HepG2 (cell line): ENCODE measurements at regions not wholly inside any gene's neighbourhood (a gene's known extent, or its start where the extent isn't known, plus 50 kb on each side); places are given as distances from the start of the nearest gene placed in this dataset.

ENCODE experiments used
- ATAC-seq: fragments of 200-7000 bp; cut with Tn5 transposase; 3 replicates; pipeline ENCODE4 v1.9.1; 2020; ENCODE audit warnings: mild to moderate bottlenecking, moderate library complexity
- BruUV-seq: library from RNA; stranded (reverse); fragments of 400-500 nt; replicated peaks from 2 replicates; lab custom pipeline; 2021; lab: Mats Ljungman, UMichigan
- CTCF ChIA-PET: fragments of 300-600 bp; formaldehyde crosslinking; extraction: SDS; loops from one replicate; lab custom pipeline; 2021; ENCODE audit warnings: low total read pairs, inconsistent platforms, low intra/inter-chr PET ratio; lab: Yijun Ruan, JAX
- POLR2A ChIA-PET: fragments of 350-600 bp; sonication (Branson Sonifier 250); formaldehyde crosslinking; loops from one replicate; lab custom pipeline; 2020; ENCODE audit warnings: antibody characterized with exemption, inconsistent platforms; lab: Yijun Ruan, JAX
- DNase-seq: peaks from one replicate; pipeline ENCODE4 v3.0.0-alpha.2; 2015; ENCODE audit warnings: low spot score
- FAIRE-seq: peaks from 3 replicates; lab custom pipeline; 2011; peaks lifted over from hg19 to GRCh38; lab: Jason Lieb, UNC
- H2AFZ ChIP-seq: one replicate; pipeline ENCODE4 v1.6.1; 2011; ENCODE audit warnings: low read length, inconsistent platforms
- H3K27ac ChIP-seq: fragments of 300-600 bp; 3 replicates; pipeline ENCODE4 v1.8.0; 2011; ENCODE audit warnings: mixed run types, mild to moderate bottlenecking, mixed read lengths, low read length, inconsistent platforms; ENCODE audit not compliant: insufficient read depth; ENCODE audit errors: extremely low read length
- H3K27me3 ChIP-seq, 2 experiments: fragments of 200-600 bp in 1 of 2; 2 replicates in 1 of 2; 3 replicates in 1 of 2; pipeline versions ENCODE4 v1.6.0 to v1.8.0; 2011; ENCODE audit warnings: low read length in 2 of 2, mild to moderate bottlenecking in 2 of 2, moderate library complexity in 2 of 2, inconsistent platforms in 1 of 2; ENCODE audit not compliant: insufficient read depth in 2 of 2, control insufficient read depth in 1 of 2
- H3K36me3 ChIP-seq, 2 experiments: fragments of 200-600 bp in 1 of 2; replicated peaks in 1 of 2; 2 replicates in 1 of 2; 3 replicates in 1 of 2; pipeline versions ENCODE4 v1.5.1 to v1.8.0; 2011; ENCODE audit warnings: low read length in 2 of 2, inconsistent platforms in 1 of 2; ENCODE audit not compliant: insufficient read depth in 2 of 2, control insufficient read depth in 1 of 2
- H3K4me1 ChIP-seq: 2 replicates; pipeline ENCODE4 v1.5.1; 2012; ENCODE audit warnings: low read length, inconsistent platforms; ENCODE audit not compliant: insufficient read depth
- H3K4me2 ChIP-seq: 2 replicates; pipeline ENCODE4 v1.6.0; 2011; ENCODE audit warnings: low read depth, low read length, inconsistent platforms
- H3K4me3 ChIP-seq, 3 experiments: fragments of 200-600 bp in 1 of 3; sonication (generic), shearing (Covaris generic) in 1 of 3; replicated peaks in 1 of 3; 2 replicates each; pipeline ENCODE4 v1.5.1; 2011 to 2016; ENCODE audit warnings: low read length in 3 of 3, inconsistent platforms in 2 of 3, low read depth in 2 of 3, mild to moderate bottlenecking in 2 of 3, control low read depth in 1 of 3, mixed read lengths in 1 of 3; ENCODE audit not compliant: insufficient read depth in 1 of 3
- H3K79me2 ChIP-seq: one replicate; pipeline ENCODE4 v1.6.1; 2011; ENCODE audit warnings: low read length, inconsistent platforms; ENCODE audit not compliant: insufficient read depth
- H3K9ac ChIP-seq: 2 replicates; pipeline ENCODE4 v1.6.0; 2011; ENCODE audit warnings: mild to moderate bottlenecking, low read depth, low read length, inconsistent platforms; ENCODE audit not compliant: insufficient read depth
- H3K9me3 ChIP-seq: 2 replicates; pipeline ENCODE4 v1.5.1; 2012; ENCODE audit warnings: mild to moderate bottlenecking, low read length
- H4K20me1 ChIP-seq: 2 replicates; pipeline ENCODE4 v1.6.0; 2011; ENCODE audit warnings: inconsistent platforms, mild to moderate bottlenecking, low read length, moderate library complexity; ENCODE audit not compliant: insufficient read depth
- ATRX ChIP-seq: sonication (generic); formaldehyde crosslinking; IDR thresholded peaks from 2 replicates; pipeline ENCODE4 v1.4.0; 2020; ENCODE audit warnings: missing genetic modification reagents, borderline replicate concordance
- BCL6 ChIP-seq: IDR thresholded peaks from 2 replicates; pipeline ENCODE4 v1.6.1; 2016; ENCODE audit warnings: missing genetic modification reagents, missing compliant biosample characterization
- CC2D1A ChIP-seq: sonication (generic); formaldehyde crosslinking; IDR thresholded peaks from 2 replicates; pipeline ENCODE4 v1.8.1; 2023; ENCODE audit warnings: mild to moderate bottlenecking, missing genetic modification reagents
- CENPT ChIP-seq: sonication (generic); formaldehyde crosslinking; IDR thresholded peaks from 2 replicates; pipeline ENCODE4 v1.8.0; 2022; ENCODE audit warnings: low read depth, mild to moderate bottlenecking, moderate library complexity, missing genetic modification reagents
- EZH2 ChIP-seq: conservative IDR thresholded peaks from 2 replicates; pipeline ENCODE4 v1.6.1; 2012; ENCODE audit warnings: mild to moderate bottlenecking, low read depth, low read length, moderate library complexity
- GATAD1 ChIP-seq: IDR thresholded peaks from 2 replicates; pipeline ENCODE4 v1.6.1; 2016; ENCODE audit warnings: missing genetic modification reagents, missing compliant biosample characterization
- GFI1 ChIP-seq: sonication (generic); formaldehyde crosslinking; IDR thresholded peaks from 2 replicates; pipeline ENCODE4 v1.5.0; 2020; ENCODE audit warnings: missing genetic modification reagents, mild to moderate bottlenecking, borderline replicate concordance
- HOMEZ ChIP-seq: IDR thresholded peaks from 2 replicates; pipeline ENCODE4 v1.6.1; 2016; ENCODE audit warnings: low read depth
- KLF15 ChIP-seq: sonication (generic); formaldehyde crosslinking; IDR thresholded peaks from 2 replicates; pipeline ENCODE4 v1.8.1; 2023; ENCODE audit warnings: borderline replicate concordance, mild to moderate bottlenecking, inconsistent platforms, missing genetic modification reagents, mixed read lengths
- NFKB2 ChIP-seq: sonication (generic); formaldehyde crosslinking; IDR thresholded peaks from 2 replicates; pipeline ENCODE4 v1.4.0; 2020; ENCODE audit warnings: missing genetic modification reagents, borderline replicate concordance
- SOX5 ChIP-seq: IDR thresholded peaks from 2 replicates; pipeline ENCODE4 v1.6.1; 2016; ENCODE audit warnings: borderline replicate concordance
- TAF15 ChIP-seq: fragments of 200-400 bp; formaldehyde crosslinking; IDR thresholded peaks from one replicate; pipeline ENCODE4 v1.6.1; 2018; ENCODE audit warnings: mild to moderate bottlenecking, low read depth, low read length; ENCODE audit not compliant: poor library complexity, severe bottlenecking
- ZBTB14 ChIP-seq: sonication (generic); formaldehyde crosslinking; IDR thresholded peaks from 2 replicates; pipeline ENCODE4 v1.4.0; 2020; ENCODE audit warnings: missing genetic modification reagents
- ZKSCAN5 ChIP-seq: sonication (generic); formaldehyde crosslinking; IDR thresholded peaks from 2 replicates; pipeline ENCODE4 v1.5.1; 2020; ENCODE audit warnings: mild to moderate bottlenecking, missing genetic modification reagents
- ZNF225 ChIP-seq: sonication (generic); formaldehyde crosslinking; IDR thresholded peaks from 2 replicates; pipeline ENCODE4 v1.4.0; 2020; ENCODE audit warnings: mild to moderate bottlenecking, missing genetic modification reagents
- ZNF260 ChIP-seq: sonication (generic); formaldehyde crosslinking; IDR thresholded peaks from 2 replicates; pipeline ENCODE4 v1.4.0; 2020; ENCODE audit warnings: missing genetic modification reagents, low read depth, mild to moderate bottlenecking, borderline replicate concordance
- ZNF274 ChIP-seq: sonication (generic); formaldehyde crosslinking; IDR thresholded peaks from 2 replicates; pipeline ENCODE4 v1.5.1; 2020; ENCODE audit warnings: mild to moderate bottlenecking, missing genetic modification reagents
- ZNF33B ChIP-seq: sonication (generic); formaldehyde crosslinking; IDR thresholded peaks from 2 replicates; pipeline ENCODE4 v1.5.1; 2020; ENCODE audit warnings: mild to moderate bottlenecking, missing genetic modification reagents
- ZNF674 ChIP-seq: sonication (generic); formaldehyde crosslinking; IDR thresholded peaks from 2 replicates; pipeline ENCODE4 v1.5.0; 2020; ENCODE audit warnings: low read depth, mild to moderate bottlenecking, missing genetic modification reagents
- ZNF850 ChIP-seq: sonication (generic); formaldehyde crosslinking; conservative IDR thresholded peaks from 2 replicates; pipeline ENCODE4 v1.9.0; 2021; ENCODE audit warnings: mild to moderate bottlenecking, missing genetic modification reagents
- WGBS: methylation state at CpG from one replicate; pipeline ENCODE4 v1.1.6; 2017; ENCODE audit warnings: low lambda C conversion rate; 5-methylcytosine and 5-hydroxymethylcytosine counted together
- in situ Hi-C: cut with HindIII; loops from 2 replicates; pipeline ENCODE4 v1.10.0; 2017; ENCODE audit warnings: low pct_unique_long_range_greater_than_20kb; ENCODE audit not compliant: extremely low pct_ligation_motif_present
- intact Hi-C: fragments of 100-400 bp; cut with micrococcal nuclease; formaldehyde crosslinking; loops from one replicate; pipeline ENCODE4 v1.10.0; 2022; ENCODE audit not compliant: unreplicated experiment

- no peaks in the 10 kb centered on the region for H3K36me3 ChIP-seq
- H3K4me2 ChIP-seq: no peak overlapping the region
- intact Hi-C loops: no loop called here
- WGBS: under 1% methylated on average over 2 of the region's 2 CpGs
- H3K27ac ChIP-seq: no peak overlapping the region
- H3K4me1 ChIP-seq: no peaks in the 10 kb centered on the region
- TF ChIP-seq ZNF260: no peak
- TF ChIP-seq ZNF850: no peak
- no peak for TF ChIP-seq ZKSCAN5 (CRISPR knock-in tag)
- no peak for TF ChIP-seq ZBTB14 (CRISPR knock-in tag)
- TF ChIP-seq ZNF274: no peak
- TF ChIP-seq ZNF674: no peak
- no peak for TF ChIP-seq EZH2
- no peak for TF ChIP-seq KLF15
- no peak for TF ChIP-seq GATAD1 (CRISPR knock-in tag)
- no peak for TF ChIP-seq ATRX (CRISPR knock-in tag)
- TF ChIP-seq ZNF33B (CRISPR knock-in tag): no peak
- TF ChIP-seq BCL6 (CRISPR knock-in tag): no peak
- TF ChIP-seq TAF15: no peak
- no peak for TF ChIP-seq HOMEZ (CRISPR knock-in tag)
- no peak for TF ChIP-seq GFI1 (CRISPR knock-in tag)
- no peak for TF ChIP-seq NFKB2 (CRISPR knock-in tag)
- no peak for TF ChIP-seq CENPT (CRISPR knock-in tag)
- no peak for TF ChIP-seq CC2D1A (CRISPR knock-in tag)
- TF ChIP-seq ZNF225 (CRISPR knock-in tag): no peak
- TF ChIP-seq SOX5: no peak
- ChIA-PET POLR2A (no interaction called here), CTCF (no interaction called here)
- no TSS peak for BruUV-seq
- no peak for DNase-seq
- H3K27me3 ChIP-seq: no peaks in the 10 kb centered on the region
- in situ Hi-C loops: no loop called here
- H3K4me3 ChIP-seq: no peak overlapping the region
- H3K9ac ChIP-seq: no peak overlapping the region
- no peaks in the 10 kb centered on the region for H3K79me2 ChIP-seq
- H2AFZ ChIP-seq: no peak overlapping the region
- no peak for ATAC-seq
- no peaks in the 10 kb centered on the region for H3K9me3 ChIP-seq
- FAIRE-seq: no peak
- no peaks in the 10 kb centered on the region for H4K20me1 ChIP-seq
Observed at GRCh38 chr1:194233069-194233468, 1046.7 kb upstream of the B3GALT2 start.
